PC-3 (cell line): ENCODE measurements at regions not wholly inside any gene's neighbourhood (a gene's known extent, or its start where the extent isn't known, plus 50 kb on each side); places are given as distances from the start of the nearest gene placed in this dataset.

Source experiments
- EZH2 ChIP-seq: fragments of 300-600 bp; sonication (generic); IDR thresholded peaks from one replicate; pipeline ENCODE4 v1.6.1; 2017; ENCODE audit warnings: antibody characterized with exemption, mild to moderate bottlenecking, low read length; ENCODE audit not compliant: unreplicated experiment
- EZH2phosphoT487 ChIP-seq: fragments of 300-600 bp; sonication (generic); IDR thresholded peaks from 2 replicates; pipeline ENCODE4 v1.6.1; 2018; ENCODE audit warnings: mild to moderate bottlenecking, antibody characterized with exemption, low read length, borderline replicate concordance
- TF ChIP-seq, protein P1 (sequence below): fragments of 300-600 bp; sonication (generic); conservative IDR thresholded peaks from 2 replicates; pipeline ENCODE4 v1.5.1; 2017; ENCODE audit warnings: antibody characterized with exemption, low read depth, mild to moderate bottlenecking, low read length

DNA sequence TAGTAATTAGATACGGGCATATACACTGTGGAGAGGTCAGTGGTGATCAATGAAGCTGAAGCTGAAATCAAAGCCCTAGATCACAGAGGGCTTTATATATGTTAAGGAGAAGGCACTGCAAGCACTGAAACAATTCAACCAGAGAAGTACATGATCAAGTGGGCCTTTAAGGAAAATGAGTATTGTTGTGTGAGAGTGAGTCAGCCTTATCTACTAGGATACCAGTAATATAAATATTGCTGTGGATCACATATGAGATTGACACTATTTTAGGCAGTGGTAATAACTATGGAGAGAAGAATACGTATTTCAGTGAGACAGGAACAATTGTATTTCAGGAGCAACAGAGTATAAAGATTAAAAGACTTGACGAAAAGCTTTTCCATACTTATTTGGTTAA, 1172.2 kb upstream of the GJE1 start:
- TF ChIP-seq, protein P1, sequence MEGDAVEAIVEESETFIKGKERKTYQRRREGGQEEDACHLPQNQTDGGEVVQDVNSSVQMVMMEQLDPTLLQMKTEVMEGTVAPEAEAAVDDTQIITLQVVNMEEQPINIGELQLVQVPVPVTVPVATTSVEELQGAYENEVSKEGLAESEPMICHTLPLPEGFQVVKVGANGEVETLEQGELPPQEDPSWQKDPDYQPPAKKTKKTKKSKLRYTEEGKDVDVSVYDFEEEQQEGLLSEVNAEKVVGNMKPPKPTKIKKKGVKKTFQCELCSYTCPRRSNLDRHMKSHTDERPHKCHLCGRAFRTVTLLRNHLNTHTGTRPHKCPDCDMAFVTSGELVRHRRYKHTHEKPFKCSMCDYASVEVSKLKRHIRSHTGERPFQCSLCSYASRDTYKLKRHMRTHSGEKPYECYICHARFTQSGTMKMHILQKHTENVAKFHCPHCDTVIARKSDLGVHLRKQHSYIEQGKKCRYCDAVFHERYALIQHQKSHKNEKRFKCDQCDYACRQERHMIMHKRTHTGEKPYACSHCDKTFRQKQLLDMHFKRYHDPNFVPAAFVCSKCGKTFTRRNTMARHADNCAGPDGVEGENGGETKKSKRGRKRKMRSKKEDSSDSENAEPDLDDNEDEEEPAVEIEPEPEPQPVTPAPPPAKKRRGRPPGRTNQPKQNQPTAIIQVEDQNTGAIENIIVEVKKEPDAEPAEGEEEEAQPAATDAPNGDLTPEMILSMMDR = no peak
- no peak for TF ChIP-seq EZH2
- no peak for TF ChIP-seq EZH2phosphoT487
